HG03060 (cell line): ENCODE measurements at regions not wholly inside any gene's neighbourhood (a gene's known extent, or its start where the extent isn't known, plus 50 kb on each side); places are given as distances from the start of the nearest gene placed in this dataset.
"Not testable (repeated sequence)": the region's sequence is repeated elsewhere in the genome, so short reads cannot be mapped to it uniquely, and the experiment has no call there.

Source experiments
- ATAC-seq: cut with Tn5 transposase; IDR thresholded peaks from one replicate; pipeline ENCODE4 v1.9.1; 2021; ENCODE audit warnings: low read depth, moderate number of reproducible peaks; ENCODE audit not compliant: unreplicated experiment

DNA sequence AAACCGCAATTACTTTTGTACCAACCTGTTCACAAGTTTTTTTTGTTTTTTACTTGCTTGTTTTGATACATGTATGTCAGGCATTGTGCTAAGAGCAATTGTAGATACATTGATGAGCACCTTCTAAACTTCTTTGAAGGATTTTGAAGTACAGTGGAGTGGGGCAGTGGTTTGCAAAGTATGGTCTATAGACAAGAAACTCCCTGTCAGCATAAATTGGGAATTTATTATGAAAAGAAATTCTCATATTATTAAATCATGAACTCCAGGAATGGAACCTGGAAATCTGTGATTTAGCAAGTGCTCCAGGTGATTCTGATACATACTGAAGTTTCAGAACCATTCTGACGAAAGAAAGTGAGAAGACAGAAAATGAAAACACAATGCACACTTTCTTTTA is 733.4 kb downstream of the C4orf33 start:
- no peak for ATAC-seq

GRCh38 chr4:129839687-129840086 is 743.7 kb downstream of the C4orf33 start:
- ATAC-seq: no peak

DNA sequence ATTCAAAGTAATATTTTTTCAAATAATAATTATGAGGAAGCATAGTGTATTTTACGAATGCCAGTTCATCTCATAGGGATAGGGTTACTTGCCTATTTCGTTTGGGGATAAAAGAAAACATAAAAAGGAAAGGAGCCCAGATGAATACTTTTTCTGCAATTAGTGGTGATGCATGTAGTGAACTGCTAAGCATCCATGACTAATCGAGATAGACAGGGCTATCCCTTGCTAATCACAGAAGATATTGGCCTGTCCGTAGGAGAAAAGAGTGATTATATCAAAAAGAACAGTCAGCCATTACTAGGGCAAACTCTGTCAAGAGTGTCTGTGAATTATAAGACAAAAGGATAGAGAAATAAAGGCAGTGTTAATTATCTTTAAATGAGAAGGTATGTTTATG is 746.1 kb downstream of the C4orf33 start:
- ATAC-seq: no peak

DNA sequence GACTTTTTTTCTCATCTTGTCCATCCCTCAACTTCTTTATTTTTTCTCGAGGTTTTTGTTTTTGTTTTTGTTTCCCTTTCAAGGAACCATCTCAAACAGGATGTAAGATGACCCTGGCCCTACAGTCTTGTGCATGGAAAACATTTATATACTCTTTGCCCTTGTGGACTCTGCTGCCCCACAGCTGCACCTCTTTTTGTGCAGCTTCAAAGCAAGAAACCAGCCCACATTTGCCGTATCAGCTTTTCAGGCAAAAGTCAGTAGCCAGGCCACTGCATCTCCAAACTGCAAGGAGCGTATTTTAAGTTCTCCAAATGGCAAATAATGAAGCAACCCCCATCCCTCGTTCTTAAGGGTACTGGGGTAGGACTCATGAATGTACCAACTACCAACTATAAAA is 756.5 kb downstream of the C4orf33 start:
- ATAC-seq: no peak

DNA sequence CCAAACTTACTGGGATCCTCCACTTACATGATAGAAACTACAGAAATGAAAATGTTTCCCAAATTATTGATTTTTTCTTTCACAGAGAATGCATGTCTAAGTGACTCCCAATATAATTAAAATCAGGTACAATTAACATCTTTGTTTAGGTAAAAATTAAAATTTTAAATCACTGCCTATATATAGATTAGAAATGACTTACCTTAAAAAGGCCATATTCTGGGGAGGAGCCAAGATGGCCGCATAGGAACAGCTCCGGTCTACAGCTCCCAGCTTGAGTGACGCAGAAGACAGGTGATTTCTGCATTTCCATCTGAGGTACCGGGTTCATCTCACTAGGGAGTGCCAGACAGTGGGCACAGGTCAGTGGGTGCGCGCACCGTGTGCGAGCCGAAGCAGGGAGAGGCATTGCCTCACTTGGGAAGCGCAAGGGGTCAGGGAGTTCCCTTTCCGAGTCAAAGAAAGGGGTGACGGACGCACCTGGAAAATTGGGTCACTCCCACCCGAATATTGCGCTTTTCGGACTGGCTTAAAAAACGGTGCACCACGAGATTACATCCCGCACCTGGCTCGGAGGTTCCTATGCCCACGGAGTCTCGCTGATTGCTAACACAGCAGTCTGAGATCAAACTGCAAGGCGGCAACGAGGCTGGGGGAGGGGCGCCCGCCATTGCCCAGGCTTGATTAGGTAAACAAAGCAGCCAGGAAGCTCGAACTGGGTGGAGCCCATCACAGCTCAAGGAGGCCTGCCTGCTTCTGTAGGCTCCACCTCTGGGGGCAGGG is 757.9 kb downstream of the C4orf33 start:
- not testable (repeated sequence) for ATAC-seq

DNA sequence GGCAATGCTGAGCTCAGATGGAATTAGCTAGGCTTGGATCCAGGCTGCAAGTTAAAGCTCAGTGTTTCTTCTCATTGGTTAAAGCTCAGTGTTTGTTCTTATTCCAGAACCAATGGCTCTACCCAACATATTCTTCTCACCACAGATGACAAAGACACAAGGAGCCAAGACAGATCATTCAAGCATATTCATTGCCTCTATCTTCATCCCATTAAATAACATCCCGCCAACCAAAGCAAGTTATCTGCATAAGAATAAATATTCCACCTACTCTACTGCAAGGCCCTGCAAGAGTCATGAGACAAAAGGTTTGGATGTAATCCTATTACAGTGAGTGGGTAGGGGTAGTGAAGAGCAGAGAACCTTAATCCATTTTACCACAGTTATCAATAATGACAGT is 766.5 kb downstream of the C4orf33 start:
- ATAC-seq: no peak

GRCh38 chr4:129863206-129863605 is 767.3 kb downstream of the C4orf33 start:
- no peak for ATAC-seq

- ATAC-seq: no peak
Observed at GRCh38 chr4:129883996-129884395, 788.0 kb downstream of the C4orf33 start.

- ATAC-seq: no peak
Observed at GRCh38 chr4:129897111-129897510, 801.2 kb downstream of the C4orf33 start.

DNA sequence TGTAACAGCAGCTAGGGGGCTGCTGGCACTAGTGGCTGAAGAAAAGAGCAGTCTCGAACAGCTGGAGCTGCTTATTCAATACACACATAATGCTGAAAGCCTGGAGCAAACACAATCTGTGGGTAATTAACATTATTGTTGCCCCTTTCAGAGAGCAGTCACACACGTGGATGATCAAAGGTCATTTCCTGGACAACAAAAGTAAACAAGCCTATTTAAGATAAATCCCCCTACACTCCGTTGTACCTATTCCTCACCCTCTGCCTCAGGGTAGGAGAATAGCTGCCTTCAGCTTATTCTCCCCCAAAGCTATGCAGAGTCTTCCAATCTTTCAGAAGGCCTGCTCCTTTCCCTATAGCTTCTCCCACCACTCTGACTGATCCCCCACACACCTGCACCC is 803.9 kb downstream of the C4orf33 start:
- ATAC-seq: no peak

- no peak for ATAC-seq
Observed at GRCh38 chr4:129900430-129900953, 804.5 kb downstream of the C4orf33 start.

GRCh38 chr4:129901205-129901604 is 805.3 kb downstream of the C4orf33 start:
- ATAC-seq: no peak

GRCh38 chr4:129903861-129904260 is 807.9 kb downstream of the C4orf33 start:
- ATAC-seq: no peak

DNA sequence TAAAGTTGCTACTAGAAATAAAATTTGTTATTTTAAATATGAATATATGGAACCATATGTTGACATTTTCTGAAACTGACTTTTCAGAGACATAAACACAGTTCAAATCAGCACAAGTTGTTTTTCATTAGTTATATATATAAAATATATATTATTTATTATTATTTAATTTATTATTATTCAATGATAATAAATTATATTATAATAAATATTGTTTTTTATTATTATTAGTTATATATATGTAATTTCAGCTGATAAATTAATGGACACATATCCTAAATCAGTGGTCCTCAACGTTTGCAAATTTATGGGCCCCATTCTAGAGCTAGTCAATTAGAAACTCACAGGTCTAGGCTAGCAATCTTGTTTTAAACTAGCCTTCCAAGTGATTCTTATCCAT is 809.3 kb downstream of the C4orf33 start:
- ATAC-seq: no peak

GRCh38 chr4:129908117-129908516 is 812.2 kb downstream of the C4orf33 start:
- no peak for ATAC-seq

- ATAC-seq: no peak
Observed at GRCh38 chr4:129916991-129917390, 821.0 kb downstream of the C4orf33 start.

DNA sequence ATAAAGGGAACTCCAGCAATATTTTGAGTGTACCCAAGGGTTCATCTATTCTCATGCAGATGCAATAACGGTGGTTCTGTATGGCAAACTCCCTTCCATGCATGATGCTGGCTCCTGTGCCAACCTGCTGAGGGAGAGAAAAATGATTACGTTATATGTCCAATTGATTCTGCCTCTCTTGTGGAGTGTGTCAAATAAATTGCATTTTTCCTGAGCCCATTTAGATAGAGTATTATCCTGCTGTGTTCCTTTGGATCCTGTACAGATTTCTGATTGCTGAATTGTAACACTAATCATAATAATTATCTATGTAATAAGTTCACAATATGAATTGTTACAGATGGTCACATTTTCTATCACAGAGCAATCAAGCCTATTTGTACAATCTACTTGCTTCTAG is 821.7 kb downstream of the C4orf33 start:
- no peak for ATAC-seq

GRCh38 chr4:129926936-129927335 is 831.0 kb downstream of the C4orf33 start:
- ATAC-seq: no peak

DNA sequence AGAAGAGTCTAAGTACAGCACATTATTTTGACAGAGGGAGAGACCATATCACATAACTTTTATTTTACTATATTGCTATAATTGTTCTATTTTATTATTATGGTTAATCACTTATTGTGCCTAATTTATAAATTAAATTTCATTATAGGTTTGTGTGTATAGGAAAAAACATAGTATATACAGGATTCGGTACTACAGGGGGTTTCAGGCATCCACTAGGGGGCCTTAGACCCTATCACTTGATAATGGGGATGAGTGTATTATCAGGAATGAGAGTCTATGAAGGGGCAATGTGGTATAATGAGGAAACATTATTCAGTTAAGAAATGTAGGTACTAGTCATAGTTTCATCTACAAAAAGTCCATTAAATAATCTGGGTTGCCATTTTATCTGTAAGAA is 833.1 kb downstream of the C4orf33 start:
- ATAC-seq: no peak

GRCh38 chr4:129929984-129930383 is 834.0 kb downstream of the C4orf33 start:
- ATAC-seq: no peak

DNA sequence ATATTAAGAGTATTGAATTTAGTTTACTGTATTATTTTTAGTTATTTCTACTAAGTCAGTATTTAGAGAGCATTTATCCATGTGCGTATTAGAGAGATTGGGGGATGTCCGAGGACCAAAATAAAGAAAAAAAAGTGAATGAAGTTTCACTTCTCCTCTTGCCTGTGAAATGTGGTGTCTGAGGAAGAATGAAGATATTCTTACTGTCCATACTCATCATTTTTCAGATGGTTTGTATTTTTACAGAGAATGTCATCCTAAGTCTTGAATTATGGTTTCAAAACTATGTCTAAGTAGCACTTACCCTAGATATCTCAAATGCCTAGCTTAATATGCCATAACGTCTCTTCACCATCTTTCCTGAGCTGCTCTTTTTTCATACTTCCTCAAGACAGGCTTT is 854.3 kb downstream of the C4orf33 start:
- no peak for ATAC-seq

- peak; percentile 65 for ATAC-seq
Observed at GRCh38 chr4:129966175-129966574, 870.2 kb downstream of the C4orf33 start.
